ENCODE measurements at regions not wholly inside any gene's neighbourhood (a gene's known extent, or its start where the extent isn't known, plus 50 kb on each side); places are given as distances from the start of the nearest gene placed in this dataset.

DNA sequence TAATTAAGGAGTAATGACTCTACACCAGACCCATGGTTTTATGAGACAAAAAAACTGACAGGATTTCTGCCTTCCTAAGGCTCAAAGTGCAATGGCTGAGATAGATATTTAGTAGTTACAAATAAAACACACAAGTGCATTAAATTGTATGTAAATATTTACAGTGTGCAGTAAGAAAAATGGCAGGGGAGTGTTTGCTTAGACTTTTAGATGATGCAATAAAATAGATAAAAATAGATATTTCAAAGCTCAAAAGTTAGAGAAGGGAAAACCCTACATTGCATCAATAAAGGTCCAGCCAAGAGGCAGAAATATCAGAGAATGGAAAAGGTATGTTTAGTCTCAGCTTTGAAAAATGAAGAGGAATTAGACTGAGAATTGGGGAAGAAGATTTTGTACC lies 226.3 kb upstream of the FGGY start:
- TF ChIP-seq, protein P1, sequence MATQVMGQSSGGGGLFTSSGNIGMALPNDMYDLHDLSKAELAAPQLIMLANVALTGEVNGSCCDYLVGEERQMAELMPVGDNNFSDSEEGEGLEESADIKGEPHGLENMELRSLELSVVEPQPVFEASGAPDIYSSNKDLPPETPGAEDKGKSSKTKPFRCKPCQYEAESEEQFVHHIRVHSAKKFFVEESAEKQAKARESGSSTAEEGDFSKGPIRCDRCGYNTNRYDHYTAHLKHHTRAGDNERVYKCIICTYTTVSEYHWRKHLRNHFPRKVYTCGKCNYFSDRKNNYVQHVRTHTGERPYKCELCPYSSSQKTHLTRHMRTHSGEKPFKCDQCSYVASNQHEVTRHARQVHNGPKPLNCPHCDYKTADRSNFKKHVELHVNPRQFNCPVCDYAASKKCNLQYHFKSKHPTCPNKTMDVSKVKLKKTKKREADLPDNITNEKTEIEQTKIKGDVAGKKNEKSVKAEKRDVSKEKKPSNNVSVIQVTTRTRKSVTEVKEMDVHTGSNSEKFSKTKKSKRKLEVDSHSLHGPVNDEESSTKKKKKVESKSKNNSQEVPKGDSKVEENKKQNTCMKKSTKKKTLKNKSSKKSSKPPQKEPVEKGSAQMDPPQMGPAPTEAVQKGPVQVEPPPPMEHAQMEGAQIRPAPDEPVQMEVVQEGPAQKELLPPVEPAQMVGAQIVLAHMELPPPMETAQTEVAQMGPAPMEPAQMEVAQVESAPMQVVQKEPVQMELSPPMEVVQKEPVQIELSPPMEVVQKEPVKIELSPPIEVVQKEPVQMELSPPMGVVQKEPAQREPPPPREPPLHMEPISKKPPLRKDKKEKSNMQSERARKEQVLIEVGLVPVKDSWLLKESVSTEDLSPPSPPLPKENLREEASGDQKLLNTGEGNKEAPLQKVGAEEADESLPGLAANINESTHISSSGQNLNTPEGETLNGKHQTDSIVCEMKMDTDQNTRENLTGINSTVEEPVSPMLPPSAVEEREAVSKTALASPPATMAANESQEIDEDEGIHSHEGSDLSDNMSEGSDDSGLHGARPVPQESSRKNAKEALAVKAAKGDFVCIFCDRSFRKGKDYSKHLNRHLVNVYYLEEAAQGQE (IDR thresholded peaks at IDR 0.05; ENCODE audit: insufficient read depth in 1 of 2, low read depth in 2 of 2, low read length in 2 of 2): no peak
- TF ChIP-seq FOXP2 (optimal IDR thresholded peaks at IDR 0.05; ENCODE audit: borderline replicate concordance, extremely low read depth, extremely low read length, insufficient read depth) (no peak), TAF1 (IDR thresholded peaks at IDR 0.05; ENCODE audit: borderline replicate concordance, insufficient read depth, low read length) (no peak), POLR2AphosphoS5 (IDR thresholded peaks at IDR 0.05; ENCODE audit: low read depth, low read length) (no peak), SIN3A (IDR thresholded peaks at IDR 0.05; ENCODE audit: borderline replicate concordance, insufficient read depth, low read length) (no peak)

DNA sequence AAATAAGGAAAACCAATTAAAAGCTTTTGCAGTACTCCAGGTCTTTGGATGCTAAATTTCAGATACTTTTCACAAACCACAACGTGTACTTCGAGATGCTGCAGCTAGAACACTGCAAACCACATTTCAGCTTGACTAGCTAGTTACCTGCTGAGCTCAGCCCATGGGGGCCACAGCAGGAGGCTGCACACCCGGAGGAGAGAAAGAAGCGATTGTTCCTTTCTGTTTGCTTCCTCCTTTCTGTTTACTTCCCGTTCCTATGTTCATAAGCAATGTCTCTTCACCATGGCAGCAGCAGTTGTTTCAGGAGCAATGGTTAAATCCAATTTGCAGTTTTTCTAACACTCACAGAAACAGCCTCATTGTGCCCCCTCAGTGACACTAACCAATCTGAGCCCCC lies 225.6 kb upstream of the FGGY start:
- no peak for TF ChIP-seq TAF1 (IDR thresholded peaks at IDR 0.05; ENCODE audit: borderline replicate concordance, insufficient read depth, low read length)
- TF ChIP-seq FOXP2 (optimal IDR thresholded peaks at IDR 0.05; ENCODE audit: borderline replicate concordance, extremely low read depth, extremely low read length, insufficient read depth): no peak
- no peak for TF ChIP-seq POLR2AphosphoS5 (IDR thresholded peaks at IDR 0.05; ENCODE audit: low read depth, low read length)
- no peak for TF ChIP-seq SIN3A (IDR thresholded peaks at IDR 0.05; ENCODE audit: borderline replicate concordance, insufficient read depth, low read length)
- TF ChIP-seq, protein P1 (IDR thresholded peaks at IDR 0.05; ENCODE audit: insufficient read depth in 1 of 2, low read depth in 2 of 2, low read length in 2 of 2): no peak

DNA sequence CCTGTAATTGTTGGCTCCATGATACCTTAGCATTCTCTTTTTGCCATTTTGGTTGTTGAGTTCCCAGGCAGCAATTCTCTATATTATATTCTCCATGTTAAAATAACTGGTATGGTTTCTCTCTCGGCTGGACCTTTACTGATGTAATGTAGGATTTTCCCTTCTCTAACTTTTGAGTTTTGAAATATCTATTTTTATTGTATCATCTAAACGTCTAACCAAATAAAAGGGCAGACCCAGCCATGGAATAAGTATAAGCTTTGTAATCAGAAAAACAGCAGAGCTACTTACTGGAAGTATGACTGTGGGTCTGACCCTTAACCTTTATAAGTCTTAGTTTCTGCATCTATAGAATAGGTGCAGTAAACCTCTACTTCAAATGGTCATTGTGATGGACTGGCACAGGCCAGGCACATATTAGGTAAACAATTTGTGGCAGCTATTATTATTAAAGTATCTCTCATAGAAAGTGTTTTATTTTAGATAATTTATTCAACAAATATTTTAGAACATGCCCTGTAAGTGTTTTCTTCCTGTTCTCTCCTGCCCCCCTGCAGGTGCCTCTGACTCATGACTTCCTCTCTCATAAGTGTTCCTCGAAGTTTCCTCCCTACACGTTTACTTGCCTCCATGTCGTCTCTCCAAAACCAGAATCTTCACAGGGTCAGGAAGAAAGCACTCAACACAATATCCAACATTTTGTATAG lies 224.9 kb upstream of the FGGY start:
- no peak for TF ChIP-seq FOXP2 (optimal IDR thresholded peaks at IDR 0.05; ENCODE audit: borderline replicate concordance, extremely low read depth, extremely low read length, insufficient read depth)
- TF ChIP-seq, protein P1 (IDR thresholded peaks at IDR 0.05; ENCODE audit: insufficient read depth in 1 of 2, low read depth in 2 of 2, low read length in 2 of 2): no peak
- TF ChIP-seq TAF1 (IDR thresholded peaks at IDR 0.05; ENCODE audit: borderline replicate concordance, insufficient read depth, low read length): no peak
- no peak for TF ChIP-seq POLR2AphosphoS5 (IDR thresholded peaks at IDR 0.05; ENCODE audit: low read depth, low read length)
- no peak for TF ChIP-seq SIN3A (IDR thresholded peaks at IDR 0.05; ENCODE audit: borderline replicate concordance, insufficient read depth, low read length)

DNA sequence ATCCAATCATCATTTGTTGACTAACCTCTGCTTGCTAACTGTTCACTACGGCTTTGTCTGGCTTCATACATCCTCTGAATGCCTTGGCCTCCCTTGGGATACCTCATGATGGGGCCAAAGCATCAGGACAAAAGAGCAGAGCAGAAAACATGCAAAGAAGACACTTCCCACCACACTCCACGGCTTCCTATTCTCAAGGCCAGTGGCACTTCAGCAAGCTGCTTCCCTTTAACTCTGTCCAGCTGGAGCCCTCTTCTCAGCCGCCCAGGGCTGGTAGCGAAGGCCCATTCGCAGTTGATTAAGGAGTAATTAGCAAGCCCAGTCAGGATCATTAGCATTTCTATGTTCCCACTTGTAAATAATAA lies 224.3 kb upstream of the FGGY start:
- TF ChIP-seq FOXP2 (optimal IDR thresholded peaks at IDR 0.05; ENCODE audit: borderline replicate concordance, extremely low read depth, extremely low read length, insufficient read depth) (no peak), POLR2AphosphoS5 (IDR thresholded peaks at IDR 0.05; ENCODE audit: low read depth, low read length) (no peak), SIN3A (IDR thresholded peaks at IDR 0.05; ENCODE audit: borderline replicate concordance, insufficient read depth, low read length) (no peak), TAF1 (IDR thresholded peaks at IDR 0.05; ENCODE audit: borderline replicate concordance, insufficient read depth, low read length) (no peak)
- TF ChIP-seq, protein P1 (IDR thresholded peaks at IDR 0.05; ENCODE audit: insufficient read depth in 1 of 2, low read depth in 2 of 2, low read length in 2 of 2): no peak

Measured in PFSK-1 (cell line).